ENCODE measurements at regions not wholly inside any gene's neighbourhood (a gene's known extent, or its start where the extent isn't known, plus 50 kb on each side); places are given as distances from the start of the nearest gene placed in this dataset.

DNA sequence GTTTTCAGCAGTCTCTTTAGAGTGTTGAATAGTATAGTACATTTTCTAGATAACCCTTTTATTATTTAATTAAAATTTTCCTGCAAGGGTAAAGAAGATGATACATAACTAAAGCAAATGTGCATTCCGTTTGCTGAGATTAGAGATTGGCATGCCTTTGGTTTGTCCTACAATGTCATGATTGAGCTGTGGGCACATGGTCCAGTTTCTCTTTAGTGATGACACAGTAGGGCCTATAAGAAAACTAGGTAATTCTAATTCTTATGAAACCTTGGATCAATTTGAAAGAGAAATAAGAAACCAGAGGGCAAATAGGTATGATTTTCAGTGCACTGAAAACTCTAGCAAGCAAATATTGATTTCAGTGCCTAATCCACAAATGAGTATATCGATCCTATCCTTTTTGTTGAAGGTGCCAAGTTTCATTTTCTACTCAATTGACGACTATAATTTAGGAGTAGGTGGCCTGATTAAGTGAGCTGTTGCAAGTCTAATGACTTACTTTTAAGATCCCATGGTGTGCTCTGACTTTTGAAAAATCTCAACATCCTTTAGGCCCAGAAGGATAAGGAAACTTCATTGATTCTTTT, 128.0 kb upstream of the KCNK1 start:
- H3K4me3 ChIP-seq (ENCODE audit: low read length in 2 of 2), result no peak overlapping the region
- WGBS, result 63% methylated on average over 3 of the region's 3 CpGs
- DNase-seq (ENCODE audit: low read depth in 6 of 9, low spot score in 9 of 9), result no peak
- no peaks in the 10 kb centered on the region for H3K36me3 ChIP-seq (ENCODE audit: control insufficient read depth in 2 of 2, insufficient read depth in 2 of 2, low read length in 1 of 2)
- H3K4me1 ChIP-seq (ENCODE audit: control insufficient read depth in 2 of 2, insufficient read depth in 2 of 2, low read length in 2 of 2), result no peaks in the 10 kb centered on the region
- no peaks in the 10 kb centered on the region for H3K9me3 ChIP-seq (ENCODE audit: control insufficient read depth in 2 of 2, insufficient read depth in 1 of 2, low read length in 1 of 2)
- H3K27me3 ChIP-seq (ENCODE audit: control insufficient read depth in 2 of 2, insufficient read depth in 1 of 2, low read length in 1 of 2), result no peaks in the 10 kb centered on the region
- H3K27ac ChIP-seq (ENCODE audit: low read depth in 1 of 2, low read length in 1 of 2), result no peak overlapping the region

- no peaks in the 10 kb centered on the region for H3K36me3 ChIP-seq (ENCODE audit: control insufficient read depth in 2 of 2, insufficient read depth in 2 of 2, low read length in 1 of 2)
- H3K27me3 ChIP-seq (ENCODE audit: control insufficient read depth in 2 of 2, insufficient read depth in 1 of 2, low read length in 1 of 2), result no peaks in the 10 kb centered on the region
- H3K27ac ChIP-seq (ENCODE audit: low read depth in 1 of 2, low read length in 1 of 2), result no peak overlapping the region
- DNase-seq (ENCODE audit: low read depth in 6 of 9, low spot score in 9 of 9), result no peak
- H3K4me3 ChIP-seq (ENCODE audit: low read length in 2 of 2), result no peak overlapping the region
- H3K4me1 ChIP-seq (ENCODE audit: control insufficient read depth in 2 of 2, insufficient read depth in 2 of 2, low read length in 2 of 2), result no peaks in the 10 kb centered on the region
- no peaks in the 10 kb centered on the region for H3K9me3 ChIP-seq (ENCODE audit: control insufficient read depth in 2 of 2, insufficient read depth in 1 of 2, low read length in 1 of 2)
Observed at GRCh38 chr1:233487408-233487807, 126.5 kb upstream of the KCNK1 start.

DNA sequence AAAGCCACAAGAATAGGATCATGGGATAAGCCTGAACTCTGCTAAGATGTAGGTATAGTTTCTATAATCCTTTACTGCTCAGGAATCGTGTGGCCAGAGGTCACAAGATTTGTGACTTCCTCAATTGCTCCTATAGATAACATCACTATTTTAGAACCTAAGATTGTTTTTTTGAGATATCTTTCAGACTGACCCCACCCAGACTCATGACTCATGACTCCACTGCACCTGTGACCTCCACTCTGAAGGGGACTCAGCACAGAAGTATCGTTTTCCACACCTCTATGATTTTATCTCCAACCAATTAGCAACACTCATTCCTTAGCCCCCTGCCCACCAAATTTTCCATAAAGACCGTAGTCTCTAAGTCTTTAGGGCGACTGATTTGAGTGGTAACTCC, 124.5 kb upstream of the KCNK1 start:
- H3K4me3 ChIP-seq (ENCODE audit: low read length in 2 of 2), result no peak overlapping the region
- WGBS, result 89% methylated on average over 4 of the region's 4 CpGs
- H3K4me1 ChIP-seq (ENCODE audit: control insufficient read depth in 2 of 2, insufficient read depth in 2 of 2, low read length in 2 of 2), result no peaks in the 10 kb centered on the region
- no peaks in the 10 kb centered on the region for H3K9me3 ChIP-seq (ENCODE audit: control insufficient read depth in 2 of 2, insufficient read depth in 1 of 2, low read length in 1 of 2)
- no peaks in the 10 kb centered on the region for H3K27me3 ChIP-seq (ENCODE audit: control insufficient read depth in 2 of 2, insufficient read depth in 1 of 2, low read length in 1 of 2)
- DNase-seq (ENCODE audit: low read depth in 6 of 9, low spot score in 9 of 9), result no peak
- H3K27ac ChIP-seq (ENCODE audit: low read depth in 1 of 2, low read length in 1 of 2), result no peak overlapping the region
- H3K36me3 ChIP-seq (ENCODE audit: control insufficient read depth in 2 of 2, insufficient read depth in 2 of 2, low read length in 1 of 2), result no peaks in the 10 kb centered on the region

- H3K9me3 ChIP-seq (ENCODE audit: control insufficient read depth in 2 of 2, insufficient read depth in 1 of 2, low read length in 1 of 2), result no peaks in the 10 kb centered on the region
- WGBS, result 62% methylated on average over 2 of the region's 2 CpGs
- DNase-seq (ENCODE audit: low read depth in 6 of 9, low spot score in 9 of 9), result no peak
- no peaks in the 10 kb centered on the region for H3K36me3 ChIP-seq (ENCODE audit: control insufficient read depth in 2 of 2, insufficient read depth in 2 of 2, low read length in 1 of 2)
- no peaks in the 10 kb centered on the region for H3K4me1 ChIP-seq (ENCODE audit: control insufficient read depth in 2 of 2, insufficient read depth in 2 of 2, low read length in 2 of 2)
- H3K27me3 ChIP-seq (ENCODE audit: control insufficient read depth in 2 of 2, insufficient read depth in 1 of 2, low read length in 1 of 2), result no peaks in the 10 kb centered on the region
- no peak overlapping the region for H3K27ac ChIP-seq (ENCODE audit: low read depth in 1 of 2, low read length in 1 of 2)
- no peak overlapping the region for H3K4me3 ChIP-seq (ENCODE audit: low read length in 2 of 2)
Observed at GRCh38 chr1:233490488-233490887, 123.4 kb upstream of the KCNK1 start.

DNA sequence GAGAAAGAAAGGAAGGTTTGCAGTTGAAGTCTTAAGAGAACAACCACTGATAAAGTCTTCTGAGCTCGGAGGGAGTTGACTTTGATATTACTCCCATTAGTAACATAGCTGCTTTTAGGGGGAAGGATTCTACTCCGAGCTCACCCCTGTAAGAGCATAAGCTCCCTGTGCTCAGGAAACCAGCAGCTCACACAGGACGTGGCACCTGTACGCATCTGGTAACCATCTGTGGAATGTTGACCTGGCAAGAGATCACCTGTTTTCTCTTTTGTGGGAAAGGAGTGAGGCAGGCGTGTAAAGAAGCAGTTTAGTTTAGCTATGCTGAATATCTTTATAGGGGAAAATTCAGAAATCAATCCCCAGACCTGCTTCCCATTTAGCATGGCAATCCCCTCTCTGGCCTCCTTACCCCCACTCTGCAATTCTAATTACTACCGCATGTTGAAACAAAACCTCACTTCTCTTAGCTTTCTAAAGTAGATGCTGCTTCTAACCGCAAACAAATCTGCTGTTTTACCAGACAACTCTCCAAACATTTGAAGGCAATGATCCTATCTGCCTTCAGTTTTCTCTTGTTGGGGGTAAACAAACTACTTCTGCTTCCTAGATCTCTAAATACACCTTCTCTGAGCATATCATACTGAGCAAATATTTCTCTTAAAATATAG, 121.8 kb upstream of the KCNK1 start:
- Histone ChIP-seq H3K36me3 (ENCODE audit: control insufficient read depth in 2 of 2, insufficient read depth in 2 of 2, low read length in 1 of 2) (no peaks in the 10 kb centered on the region), H3K27me3 (ENCODE audit: control insufficient read depth in 2 of 2, insufficient read depth in 1 of 2, low read length in 1 of 2) (no peaks in the 10 kb centered on the region), H3K4me1 (ENCODE audit: control insufficient read depth in 2 of 2, insufficient read depth in 2 of 2, low read length in 2 of 2) (no peaks in the 10 kb centered on the region), H3K27ac (ENCODE audit: low read depth in 1 of 2, low read length in 1 of 2) (no peak overlapping the region), H3K4me3 (ENCODE audit: low read length in 2 of 2) (no peak overlapping the region), H3K9me3 (ENCODE audit: control insufficient read depth in 2 of 2, insufficient read depth in 1 of 2, low read length in 1 of 2) (no peaks in the 10 kb centered on the region)
- no peak for DNase-seq (ENCODE audit: low read depth in 6 of 9, low spot score in 9 of 9)
- 71% methylated on average over 7 of the region's 7 CpGs for WGBS

- no peak for DNase-seq (ENCODE audit: low read depth in 6 of 9, low spot score in 9 of 9)
Observed at GRCh38 chr1:233496993-233497392, 116.9 kb upstream of the KCNK1 start.

DNA sequence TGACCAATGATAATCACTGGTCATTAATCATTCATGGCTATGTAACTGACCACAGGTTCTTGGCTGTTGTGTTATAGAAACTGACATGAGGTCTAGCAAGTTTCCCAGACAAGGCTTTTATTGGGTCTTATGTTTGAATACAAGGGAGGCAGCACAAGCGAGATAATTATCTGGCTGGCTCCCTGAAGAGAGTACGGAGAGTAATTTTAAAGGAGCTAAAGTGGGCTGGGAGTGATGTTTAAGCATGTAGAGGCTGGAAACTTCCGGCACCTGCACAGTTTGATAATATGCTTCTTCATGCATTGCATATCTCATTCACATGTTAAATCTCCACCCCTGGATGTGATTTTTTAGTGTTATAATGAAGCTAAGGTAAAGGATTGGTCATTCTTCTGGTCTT, 116.2 kb upstream of the KCNK1 start:
- Histone ChIP-seq H3K27me3 (ENCODE audit: control insufficient read depth in 2 of 2, insufficient read depth in 1 of 2, low read length in 1 of 2) (no peaks in the 10 kb centered on the region), H3K9me3 (ENCODE audit: control insufficient read depth in 2 of 2, insufficient read depth in 1 of 2, low read length in 1 of 2) (no peaks in the 10 kb centered on the region), H3K27ac (ENCODE audit: low read depth in 1 of 2, low read length in 1 of 2) (no peak overlapping the region), H3K4me1 (ENCODE audit: control insufficient read depth in 2 of 2, insufficient read depth in 2 of 2, low read length in 2 of 2) (no peaks in the 10 kb centered on the region), H3K36me3 (ENCODE audit: control insufficient read depth in 2 of 2, insufficient read depth in 2 of 2, low read length in 1 of 2) (no peaks in the 10 kb centered on the region), H3K4me3 (ENCODE audit: low read length in 2 of 2) (no peak overlapping the region)
- 86% methylated on average over 3 of the region's 3 CpGs for WGBS
- DNase-seq (ENCODE audit: low read depth in 6 of 9, low spot score in 9 of 9), result no peak

More at GRCh38 chr1:233496993-233497392, 116.9 kb upstream of the KCNK1 start:
- no peaks in the 10 kb centered on the region for H3K36me3 ChIP-seq (ENCODE audit: control insufficient read depth in 2 of 2, insufficient read depth in 2 of 2, low read length in 1 of 2)
- no peaks in the 10 kb centered on the region for H3K9me3 ChIP-seq (ENCODE audit: control insufficient read depth in 2 of 2, insufficient read depth in 1 of 2, low read length in 1 of 2)
- no peaks in the 10 kb centered on the region for H3K4me1 ChIP-seq (ENCODE audit: control insufficient read depth in 2 of 2, insufficient read depth in 2 of 2, low read length in 2 of 2)
- no peak overlapping the region for H3K4me3 ChIP-seq (ENCODE audit: low read length in 2 of 2)
- H3K27ac ChIP-seq (ENCODE audit: low read depth in 1 of 2, low read length in 1 of 2), result no peak overlapping the region
- WGBS, result 91% methylated on average over 2 of the region's 2 CpGs
- H3K27me3 ChIP-seq (ENCODE audit: control insufficient read depth in 2 of 2, insufficient read depth in 1 of 2, low read length in 1 of 2), result no peaks in the 10 kb centered on the region

DNA sequence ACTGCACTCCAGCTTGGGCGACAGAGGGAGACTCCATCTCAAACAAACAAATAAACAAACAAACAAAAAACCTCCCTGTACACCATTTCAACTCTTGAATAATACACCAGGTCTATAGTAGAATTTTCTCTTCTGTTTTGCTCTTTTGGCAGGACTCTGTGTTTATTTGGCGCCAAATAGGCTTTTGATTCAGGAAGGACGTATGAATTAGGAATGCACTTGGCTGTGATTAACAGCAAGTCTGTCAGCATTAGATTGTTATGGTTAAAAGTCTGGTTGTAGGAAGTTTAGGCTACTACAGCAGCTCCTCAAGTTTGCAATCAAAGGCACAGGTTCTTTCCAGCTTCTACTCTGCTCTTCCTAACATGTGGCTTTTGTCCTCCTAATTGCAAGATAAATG, 113.8 kb upstream of the KCNK1 start:
- H3K27me3 ChIP-seq (ENCODE audit: control insufficient read depth in 2 of 2, insufficient read depth in 1 of 2, low read length in 1 of 2), result no peaks in the 10 kb centered on the region
- DNase-seq (ENCODE audit: low read depth in 6 of 9, low spot score in 9 of 9), result no peak
- 94% methylated on average over 3 of the region's 3 CpGs for WGBS
- H3K36me3 ChIP-seq (ENCODE audit: control insufficient read depth in 2 of 2, insufficient read depth in 2 of 2, low read length in 1 of 2), result no peaks in the 10 kb centered on the region
- H3K4me3 ChIP-seq (ENCODE audit: low read length in 2 of 2), result no peak overlapping the region
- no peaks in the 10 kb centered on the region for H3K9me3 ChIP-seq (ENCODE audit: control insufficient read depth in 2 of 2, insufficient read depth in 1 of 2, low read length in 1 of 2)
- H3K27ac ChIP-seq (ENCODE audit: low read depth in 1 of 2, low read length in 1 of 2), result no peak overlapping the region
- H3K4me1 ChIP-seq (ENCODE audit: control insufficient read depth in 2 of 2, insufficient read depth in 2 of 2, low read length in 2 of 2), result no peaks in the 10 kb centered on the region

DNA sequence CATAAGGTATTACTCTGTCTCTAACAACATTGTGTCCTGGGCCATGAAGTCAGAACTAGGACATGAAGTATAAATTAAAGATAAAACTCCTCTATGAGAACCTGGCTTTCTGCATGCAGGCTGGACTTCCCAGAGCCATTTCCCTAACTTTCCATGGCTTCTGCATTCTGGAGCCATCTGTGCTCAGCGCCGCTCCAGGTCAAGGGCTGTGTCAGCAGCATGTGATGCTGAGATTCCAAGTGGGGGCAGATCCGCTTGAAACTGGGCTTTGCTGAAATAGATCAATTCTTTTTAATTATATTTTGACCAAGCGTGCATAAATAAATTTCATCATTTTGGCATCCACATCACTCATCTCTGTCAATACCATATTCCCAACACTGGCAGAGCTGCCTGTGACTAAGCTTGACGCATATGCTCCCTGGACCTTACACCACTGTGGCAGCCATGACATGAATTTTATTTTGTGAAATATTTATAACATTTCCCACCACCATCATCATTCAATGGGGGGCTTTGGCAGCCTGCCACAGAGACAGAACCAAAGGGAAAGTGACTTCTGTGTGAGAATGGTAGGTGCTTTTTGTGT, 110.4 kb upstream of the KCNK1 start:
- WGBS, result 98% methylated on average over 5 of the region's 5 CpGs
- DNase-seq (ENCODE audit: low read depth in 6 of 9, low spot score in 9 of 9), result no peak

More for the DNA sequence above, 110.4 kb upstream of the KCNK1 start:
- no peak overlapping the region for H3K4me3 ChIP-seq (ENCODE audit: low read length in 2 of 2)
- H3K36me3 ChIP-seq (ENCODE audit: control insufficient read depth in 2 of 2, insufficient read depth in 2 of 2, low read length in 1 of 2), result no peaks in the 10 kb centered on the region
- no peaks in the 10 kb centered on the region for H3K4me1 ChIP-seq (ENCODE audit: control insufficient read depth in 2 of 2, insufficient read depth in 2 of 2, low read length in 2 of 2)
- H3K27me3 ChIP-seq (ENCODE audit: control insufficient read depth in 2 of 2, insufficient read depth in 1 of 2, low read length in 1 of 2), result no peaks in the 10 kb centered on the region
- H3K27ac ChIP-seq (ENCODE audit: low read depth in 1 of 2, low read length in 1 of 2), result no peak overlapping the region
- H3K9me3 ChIP-seq (ENCODE audit: control insufficient read depth in 2 of 2, insufficient read depth in 1 of 2, low read length in 1 of 2), result no peaks in the 10 kb centered on the region
